GM12872 (cell line): ENCODE measurements at regions not wholly inside any gene's neighbourhood (a gene's known extent, or its start where the extent isn't known, plus 50 kb on each side); places are given as distances from the start of the nearest gene placed in this dataset.

ENCODE experiments used
- CTCF ChIP-seq: IDR thresholded peaks from 3 replicates; pipeline ENCODE4 v1.5.1; 2011; ENCODE audit warnings: low read depth, mild to moderate bottlenecking, low read length, moderate library complexity; ENCODE audit not compliant: insufficient read depth

- TF ChIP-seq CTCF = no peak
Observed at GRCh38 chr18:76610012-76610411, 115.0 kb upstream of the ZNF516 start.

GRCh38 chr18:76605341-76605929 lies 110.4 kb upstream of the ZNF516 start:
- no peak for TF ChIP-seq CTCF

GRCh38 chr18:76604935-76605240 lies 109.8 kb upstream of the ZNF516 start:
- no peak for TF ChIP-seq CTCF

- no peak for TF ChIP-seq CTCF
Observed at GRCh38 chr18:76604108-76604934, 109.3 kb upstream of the ZNF516 start.

- no peak for TF ChIP-seq CTCF
Observed at GRCh38 chr18:76602191-76602590, 107.1 kb upstream of the ZNF516 start.

GRCh38 chr18:76594966-76595365 lies 99.9 kb upstream of the ZNF516 start:
- no peak for TF ChIP-seq CTCF

- TF ChIP-seq CTCF = no peak
Observed at GRCh38 chr18:76593843-76594242, 98.8 kb upstream of the ZNF516 start.
